ENCODE measurements at regions not wholly inside any gene's neighbourhood (a gene's known extent, or its start where the extent isn't known, plus 50 kb on each side); places are given as distances from the start of the nearest gene placed in this dataset.
A peak's percentile ranks its signal among the peaks of the same experiment; 100 is the strongest.

DNA sequence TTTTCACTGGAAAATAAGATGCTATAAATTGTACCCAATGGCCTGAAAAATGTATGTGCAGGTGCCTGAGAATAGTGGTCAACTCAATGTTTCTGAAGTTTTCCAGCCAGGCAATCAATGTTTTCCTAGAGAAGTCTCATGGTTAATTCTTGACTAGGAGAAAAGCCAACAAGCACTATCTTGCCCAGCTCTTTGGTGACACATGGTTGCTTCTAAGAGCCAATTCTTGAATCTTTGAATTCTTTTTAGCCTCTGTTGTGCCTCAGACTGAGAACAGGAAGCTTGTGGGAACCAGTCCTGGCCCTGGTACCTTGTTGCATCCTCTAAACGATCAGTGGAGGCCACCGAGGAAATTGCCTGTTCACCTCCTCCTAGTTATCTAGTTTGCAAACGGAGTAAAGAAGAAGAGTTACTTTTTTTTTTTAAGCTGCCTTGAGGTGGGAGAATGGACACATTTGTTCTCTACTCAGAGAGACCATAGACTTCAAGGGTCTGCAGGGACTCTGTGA, 144.0 kb upstream of the MKLN1 start:
- 63 to 82% methylated on average over 3 of the region's 3 CpGs for WGBS, 2 donors
- no peak overlapping the region for H3K4me3 ChIP-seq

DNA sequence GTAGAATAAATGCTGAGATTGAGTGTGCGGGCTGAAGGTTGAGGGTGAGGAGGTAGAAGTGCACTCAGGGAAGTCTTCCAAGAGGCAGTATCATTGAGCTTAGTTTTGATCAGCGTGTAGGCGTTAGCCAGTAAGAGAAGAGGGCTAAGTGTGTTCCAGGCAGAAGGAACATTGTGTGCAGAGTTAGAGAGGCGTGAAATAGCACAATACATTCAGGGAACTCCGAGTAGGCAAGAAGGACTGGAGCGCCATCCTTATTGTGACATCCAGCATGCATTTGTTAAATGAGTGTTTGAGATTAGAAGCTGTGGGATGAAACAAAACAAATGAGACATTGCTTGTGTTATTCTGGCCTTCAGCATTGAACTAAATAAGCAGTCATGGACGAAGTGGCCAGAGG, 140.9 kb upstream of the MKLN1 start:
- peaks cover 0 to 17% (median 5%) of the 10 kb centered on the region in 4 donors for H3K4me1 ChIP-seq
- no peak overlapping the region for H3K27ac ChIP-seq
- TF ChIP-seq POLR2A (IDR thresholded peaks at IDR 0.05) (no peak), EP300 (IDR thresholded peaks at IDR 0.05) (no peak)
- TF ChIP-seq, protein P1, sequence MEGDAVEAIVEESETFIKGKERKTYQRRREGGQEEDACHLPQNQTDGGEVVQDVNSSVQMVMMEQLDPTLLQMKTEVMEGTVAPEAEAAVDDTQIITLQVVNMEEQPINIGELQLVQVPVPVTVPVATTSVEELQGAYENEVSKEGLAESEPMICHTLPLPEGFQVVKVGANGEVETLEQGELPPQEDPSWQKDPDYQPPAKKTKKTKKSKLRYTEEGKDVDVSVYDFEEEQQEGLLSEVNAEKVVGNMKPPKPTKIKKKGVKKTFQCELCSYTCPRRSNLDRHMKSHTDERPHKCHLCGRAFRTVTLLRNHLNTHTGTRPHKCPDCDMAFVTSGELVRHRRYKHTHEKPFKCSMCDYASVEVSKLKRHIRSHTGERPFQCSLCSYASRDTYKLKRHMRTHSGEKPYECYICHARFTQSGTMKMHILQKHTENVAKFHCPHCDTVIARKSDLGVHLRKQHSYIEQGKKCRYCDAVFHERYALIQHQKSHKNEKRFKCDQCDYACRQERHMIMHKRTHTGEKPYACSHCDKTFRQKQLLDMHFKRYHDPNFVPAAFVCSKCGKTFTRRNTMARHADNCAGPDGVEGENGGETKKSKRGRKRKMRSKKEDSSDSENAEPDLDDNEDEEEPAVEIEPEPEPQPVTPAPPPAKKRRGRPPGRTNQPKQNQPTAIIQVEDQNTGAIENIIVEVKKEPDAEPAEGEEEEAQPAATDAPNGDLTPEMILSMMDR (IDR thresholded peaks at IDR 0.05), result no peak
- WGBS, 2 donors, result 81 to 83% methylated on average over 7 of the region's 7 CpGs
- H3K9me3 ChIP-seq, result no peaks in the 10 kb centered on the region
- H3K36me3 ChIP-seq, result no peaks in the 10 kb centered on the region
- DNase-seq (ENCODE audit: low spot score in 2 of 2), result no peak
- no peaks in the 10 kb centered on the region for H3K27me3 ChIP-seq
- H3K4me3 ChIP-seq, result no peak overlapping the region

More for the DNA sequence above, 144.0 kb upstream of the MKLN1 start:
- Histone ChIP-seq H3K9me3 (no peaks in the 10 kb centered on the region), H3K27ac (no peak overlapping the region), H3K4me1 (peaks cover 0 to 10% (median 2%) of the 10 kb centered on the region in 4 donors), H3K27me3 (no peaks in the 10 kb centered on the region), H3K36me3 (no peaks in the 10 kb centered on the region)
- TF ChIP-seq POLR2A (IDR thresholded peaks at IDR 0.05) (no peak), EP300 (IDR thresholded peaks at IDR 0.05) (no peak)
- TF ChIP-seq, protein P1 (IDR thresholded peaks at IDR 0.05), result no peak
- DNase-seq (ENCODE audit: low spot score in 2 of 2), result no peak

DNA sequence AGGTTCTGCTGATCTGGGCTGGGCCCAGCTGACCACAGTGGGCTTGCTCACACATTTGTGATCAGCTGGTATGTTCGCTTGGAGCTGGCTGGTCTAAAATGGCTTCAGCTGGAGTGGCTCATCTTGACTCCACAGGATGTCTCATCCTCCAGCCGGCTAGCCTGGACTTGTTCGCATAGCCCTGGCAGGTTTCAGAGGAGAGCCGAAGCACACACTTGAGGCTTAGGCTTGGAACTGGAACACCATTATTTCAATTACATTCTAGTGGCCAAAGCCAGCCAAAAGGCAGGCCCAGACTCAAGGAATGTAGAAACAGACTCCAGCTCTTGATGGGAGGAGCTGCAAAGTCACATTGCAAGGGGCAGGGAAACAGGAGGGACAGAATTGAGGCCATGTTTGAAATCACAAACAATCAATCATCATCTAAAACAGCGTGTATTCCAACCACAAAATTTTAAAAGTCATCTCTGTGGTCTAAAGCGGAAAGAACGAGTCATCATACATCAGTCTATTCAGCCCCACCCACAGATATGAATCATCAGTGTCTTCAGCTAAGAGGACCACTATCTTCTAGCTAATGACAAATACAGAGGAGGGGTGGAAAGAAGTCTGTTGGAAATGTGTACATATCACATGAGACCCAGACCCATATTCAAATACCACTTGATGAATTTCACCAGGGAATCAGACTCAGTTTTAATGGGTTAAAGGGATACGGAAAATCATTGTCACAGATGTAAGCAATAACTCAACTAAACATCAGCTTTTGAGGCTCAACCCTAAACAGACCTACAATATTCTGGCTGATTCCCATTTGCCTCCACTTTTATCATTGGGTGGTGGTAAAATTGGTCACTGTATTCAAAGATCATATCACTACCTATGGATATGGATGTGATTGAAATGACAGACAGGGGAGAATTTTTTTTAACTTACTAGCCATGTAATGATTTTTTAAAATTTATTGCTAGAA, 139.0 kb upstream of the MKLN1 start:
- H3K4me1 ChIP-seq, result peaks cover 0 to 17% (median 5%) of the 10 kb centered on the region in 4 donors
- H3K9me3 ChIP-seq, result no peaks in the 10 kb centered on the region
- 72 to 75% methylated on average over 8 of the region's 8 CpGs for WGBS, 2 donors
- peak in 1 of 2 donors; percentile 58 for TF ChIP-seq EP300 (IDR thresholded peaks at IDR 0.05)
- TF ChIP-seq POLR2A (IDR thresholded peaks at IDR 0.05), result no peak
- TF ChIP-seq, protein P1 (IDR thresholded peaks at IDR 0.05), result no peak
- peak overlapping the region in 3 of 4 donors; percentile 20 to 32 (median 26) for H3K27ac ChIP-seq
- H3K4me3 ChIP-seq, result no peak overlapping the region
- no peaks in the 10 kb centered on the region for H3K27me3 ChIP-seq
- H3K36me3 ChIP-seq, result no peaks in the 10 kb centered on the region
- DNase-seq (ENCODE audit: low spot score in 2 of 2), result peak in 1 of 2 donors; percentile 30

DNA sequence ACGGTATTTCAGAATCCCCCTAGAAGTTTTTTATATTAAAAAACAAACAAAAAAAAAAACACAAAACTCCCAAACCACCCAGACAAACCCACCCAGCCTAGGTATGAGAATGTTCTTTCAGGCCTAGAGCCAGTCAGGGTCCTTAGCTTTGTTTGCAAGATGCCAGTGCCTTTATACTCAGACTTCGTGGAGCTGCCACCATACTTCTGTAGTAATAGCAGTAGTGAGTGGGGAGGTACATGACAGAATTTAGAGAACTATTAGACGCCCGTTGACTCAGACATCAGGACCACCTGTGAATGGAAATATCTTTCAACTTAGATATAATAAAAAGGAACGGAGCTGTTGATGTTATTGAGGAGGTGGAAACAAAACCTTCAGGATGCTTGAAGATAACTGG, 138.2 kb upstream of the MKLN1 start:
- no peak overlapping the region for H3K4me3 ChIP-seq
- no peaks in the 10 kb centered on the region for H3K27me3 ChIP-seq
- H3K9me3 ChIP-seq, result no peaks in the 10 kb centered on the region
- H3K36me3 ChIP-seq, result no peaks in the 10 kb centered on the region
- DNase-seq (ENCODE audit: low spot score in 2 of 2), result no peak
- WGBS, 2 donors, result 89 to 91% methylated on average over 5 of the region's 5 CpGs
- TF ChIP-seq POLR2A (IDR thresholded peaks at IDR 0.05), result no peak
- TF ChIP-seq, protein P1 (IDR thresholded peaks at IDR 0.05), result no peak
- TF ChIP-seq EP300 (IDR thresholded peaks at IDR 0.05), result no peak
- peaks cover 0 to 17% (median 5%) of the 10 kb centered on the region in 4 donors for H3K4me1 ChIP-seq
- H3K27ac ChIP-seq, result peak overlapping the region in 1 of 4 donors; percentile 25

DNA sequence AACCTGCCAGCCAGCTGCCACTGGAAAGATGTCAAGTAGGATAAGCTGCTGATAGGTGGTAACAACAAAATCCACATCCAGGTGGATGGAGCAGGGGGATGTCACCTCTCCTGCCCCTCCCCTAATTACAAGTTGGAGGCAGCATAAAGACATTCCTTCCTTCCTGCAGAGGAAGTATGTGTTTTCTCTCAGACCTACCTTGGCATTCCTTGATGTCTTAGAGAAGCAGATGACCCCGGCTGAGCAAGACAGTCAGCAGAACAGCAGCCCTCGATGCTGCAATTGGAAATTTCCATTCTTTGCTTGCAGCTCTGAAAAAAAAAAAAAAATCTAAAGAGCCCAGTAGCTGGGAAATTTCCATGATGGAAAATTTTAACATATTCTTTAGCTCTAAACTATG, 137.5 kb upstream of the MKLN1 start:
- TF ChIP-seq, protein P1 (IDR thresholded peaks at IDR 0.05), result no peak
- TF ChIP-seq EP300 (IDR thresholded peaks at IDR 0.05) (no peak), POLR2A (IDR thresholded peaks at IDR 0.05) (no peak)
- DNase-seq (ENCODE audit: low spot score in 2 of 2), result no peak
- Histone ChIP-seq H3K27me3 (no peaks in the 10 kb centered on the region), H3K4me3 (no peak overlapping the region), H3K36me3 (no peaks in the 10 kb centered on the region), H3K4me1 (peaks cover 0 to 17% (median 5%) of the 10 kb centered on the region in 4 donors), H3K27ac (peak overlapping the region in 2 of 4 donors; percentile 20 to 25), H3K9me3 (no peaks in the 10 kb centered on the region)
- WGBS, 2 donors, result 20 to 27% methylated on average over 2 of the region's 2 CpGs

Data from tibial nerve (tissue), 4 donors.